ENCODE measurements at regions not wholly inside any gene's neighbourhood (a gene's known extent, or its start where the extent isn't known, plus 50 kb on each side); places are given as distances from the start of the nearest gene placed in this dataset.

- in situ Hi-C loops (cut with MboI; ENCODE audit: low pct_ligation_motif_present in 1 of 4, low pct_unique_long_range_greater_than_20kb in 1 of 4, low sequenced_read_pairs in 3 of 4): no loop called here
- H3K4me3 ChIP-seq: no peak overlapping the region
- H3K36me3 ChIP-seq: no peaks in the 10 kb centered on the region
- H3K27me3 ChIP-seq: no peaks in the 10 kb centered on the region
- WGBS, 2 donors (ENCODE audit: low coverage in 1 of 2): 43 to 53% methylated on average over 4 of the region's 4 CpGs
- intact Hi-C loops (cut with DNase I; ENCODE audit: low total_unique reads): no loop called here
- TF ChIP-seq CTCF (IDR thresholded peaks at IDR 0.05) (no peak), EP300 (IDR thresholded peaks at IDR 0.05; ENCODE audit: low read depth) (no peak), POLR2AphosphoS5 (IDR thresholded peaks at IDR 0.05) (no peak), POLR2A (IDR thresholded peaks at IDR 0.05) (no peak)
- H3K4me1 ChIP-seq: no peaks in the 10 kb centered on the region
- H3K9me3 ChIP-seq: no peaks in the 10 kb centered on the region
- no peak for DNase-seq
- no peak overlapping the region for H3K27ac ChIP-seq
These were observed 1216.5 kb downstream of the SORCS3 start for GRCh38 chr10:105857268-105858264.

GRCh38 chr10:105855791-105856190 lies 1214.7 kb downstream of the SORCS3 start:
- H3K4me1 ChIP-seq: no peaks in the 10 kb centered on the region
- no peaks in the 10 kb centered on the region for H3K9me3 ChIP-seq
- in situ Hi-C loops (cut with MboI; ENCODE audit: low pct_ligation_motif_present in 1 of 4, low pct_unique_long_range_greater_than_20kb in 1 of 4, low sequenced_read_pairs in 3 of 4) (no loop called here), intact Hi-C loops (cut with DNase I; ENCODE audit: low total_unique reads) (no loop called here)
- no peaks in the 10 kb centered on the region for H3K36me3 ChIP-seq
- H3K27me3 ChIP-seq: no peaks in the 10 kb centered on the region
- TF ChIP-seq CTCF (IDR thresholded peaks at IDR 0.05) (no peak), POLR2AphosphoS5 (IDR thresholded peaks at IDR 0.05) (no peak), EP300 (IDR thresholded peaks at IDR 0.05; ENCODE audit: low read depth) (no peak)
- 66 to 68% methylated on average over 2 of the region's 2 CpGs for WGBS, 2 donors (ENCODE audit: low coverage in 1 of 2)
- no peak overlapping the region for H3K27ac ChIP-seq
- no peak for DNase-seq
- H3K4me3 ChIP-seq: no peak overlapping the region

DNA sequence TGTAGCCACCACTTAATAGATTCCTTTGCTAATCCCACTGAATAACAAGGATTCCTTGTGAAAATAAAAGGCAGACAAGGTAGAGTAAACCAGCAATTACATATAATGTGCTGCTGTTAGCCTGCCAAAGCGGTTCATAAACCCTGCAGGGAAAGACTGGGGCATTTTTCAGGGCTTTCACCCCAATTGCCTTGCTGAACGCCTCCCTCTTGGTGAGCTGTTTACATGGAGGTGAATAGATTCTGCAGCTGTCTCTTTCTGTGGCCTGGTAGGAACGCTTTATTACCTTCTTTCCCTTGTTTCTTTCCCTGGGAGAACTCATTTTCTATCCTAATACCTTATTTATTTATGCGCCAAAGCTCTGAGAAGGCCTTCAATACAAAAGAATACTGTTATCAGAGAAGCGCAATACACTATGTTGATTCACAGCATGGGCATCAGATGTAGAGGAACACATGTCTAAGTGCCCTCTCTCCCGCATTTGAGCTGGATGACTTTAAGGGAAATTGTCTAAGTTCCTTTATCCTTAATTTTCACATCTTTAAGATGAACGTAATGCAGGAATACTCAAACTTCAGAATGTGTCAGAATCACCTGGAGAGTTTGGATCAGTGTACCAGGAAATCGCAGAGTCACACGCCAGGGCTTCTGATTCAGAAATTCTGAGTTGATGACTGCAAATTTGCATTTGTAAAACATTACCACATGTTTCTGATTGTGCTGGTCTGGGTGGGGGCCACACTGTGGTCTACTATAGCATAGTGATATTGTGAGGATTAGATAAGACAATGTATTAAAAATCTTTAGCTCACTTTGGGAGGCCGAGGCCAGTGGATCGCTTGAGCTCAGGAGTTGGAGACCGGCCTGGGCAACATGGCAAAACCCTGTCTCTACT lies 1203.8 kb downstream of the SORCS3 start:
- H3K9me3 ChIP-seq: no peaks in the 10 kb centered on the region
- H3K4me3 ChIP-seq: no peak overlapping the region
- intact Hi-C loops (cut with DNase I; ENCODE audit: low total_unique reads): no loop called here
- no peaks in the 10 kb centered on the region for H3K4me1 ChIP-seq
- no peaks in the 10 kb centered on the region for H3K36me3 ChIP-seq
- in situ Hi-C loops (cut with MboI; ENCODE audit: low pct_ligation_motif_present in 1 of 4, low pct_unique_long_range_greater_than_20kb in 1 of 4, low sequenced_read_pairs in 3 of 4): no loop called here
- DNase-seq: no peak
- WGBS, 2 donors (ENCODE audit: low coverage in 1 of 2): 78 to 83% methylated on average over 9 to 12 of the region's 12 CpGs
- TF ChIP-seq POLR2AphosphoS5 (IDR thresholded peaks at IDR 0.05): no peak
- no peak for TF ChIP-seq EP300 (IDR thresholded peaks at IDR 0.05; ENCODE audit: low read depth)
- no peak for TF ChIP-seq POLR2A (IDR thresholded peaks at IDR 0.05)
- no peak for TF ChIP-seq CTCF (IDR thresholded peaks at IDR 0.05)
- no peak overlapping the region for H3K27ac ChIP-seq
- no peaks in the 10 kb centered on the region for H3K27me3 ChIP-seq

DNA sequence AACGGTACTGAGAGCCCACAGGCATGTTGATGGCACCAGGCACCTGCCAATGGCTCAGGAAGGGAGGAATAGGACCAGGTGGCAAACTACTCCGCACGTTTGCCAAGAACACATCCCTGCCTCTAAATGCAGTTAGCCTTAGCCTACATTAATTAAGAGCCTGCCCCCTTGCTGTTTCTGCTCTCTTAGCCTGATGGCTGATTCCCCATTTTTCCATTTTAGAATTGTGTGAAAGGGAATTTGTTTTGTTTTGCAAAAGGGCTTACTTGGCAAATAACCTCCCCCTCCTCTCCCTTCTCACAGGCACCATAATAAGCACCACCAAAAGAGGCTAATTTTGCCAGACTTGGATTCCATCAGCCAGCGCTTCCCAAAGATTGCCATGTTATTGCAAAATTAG lies 1203.2 kb downstream of the SORCS3 start:
- WGBS, 2 donors (ENCODE audit: low coverage in 1 of 2): 61 to 70% methylated on average over 1 to 4 of the region's 4 CpGs
- Histone ChIP-seq H3K27me3 (no peaks in the 10 kb centered on the region), H3K4me3 (no peak overlapping the region), H3K27ac (no peak overlapping the region), H3K9me3 (no peaks in the 10 kb centered on the region), H3K36me3 (no peaks in the 10 kb centered on the region), H3K4me1 (no peaks in the 10 kb centered on the region)
- in situ Hi-C loops (cut with MboI; ENCODE audit: low pct_ligation_motif_present in 1 of 4, low pct_unique_long_range_greater_than_20kb in 1 of 4, low sequenced_read_pairs in 3 of 4): no loop called here
- TF ChIP-seq EP300 (IDR thresholded peaks at IDR 0.05; ENCODE audit: low read depth) (no peak), POLR2AphosphoS5 (IDR thresholded peaks at IDR 0.05) (no peak)
- no peak for DNase-seq
- intact Hi-C loops (cut with DNase I; ENCODE audit: low total_unique reads): no loop called here
